SKM-1 treated with dmso at 0.1 percent for 144 hours (cell line): ENCODE measurements at regions not wholly inside any gene's neighbourhood (a gene's known extent, or its start where the extent isn't known, plus 50 kb on each side); places are given as distances from the start of the nearest gene placed in this dataset.
"Not testable (repeated sequence)": the region's sequence is repeated elsewhere in the genome, so short reads cannot be mapped to it uniquely, and the experiment has no call there.

Experiments used
- DNase-seq: peaks from one replicate; lab custom pipeline; 2025; ENCODE audit not compliant: unreplicated experiment; lab: John Stamatoyannopoulos, UW

DNA sequence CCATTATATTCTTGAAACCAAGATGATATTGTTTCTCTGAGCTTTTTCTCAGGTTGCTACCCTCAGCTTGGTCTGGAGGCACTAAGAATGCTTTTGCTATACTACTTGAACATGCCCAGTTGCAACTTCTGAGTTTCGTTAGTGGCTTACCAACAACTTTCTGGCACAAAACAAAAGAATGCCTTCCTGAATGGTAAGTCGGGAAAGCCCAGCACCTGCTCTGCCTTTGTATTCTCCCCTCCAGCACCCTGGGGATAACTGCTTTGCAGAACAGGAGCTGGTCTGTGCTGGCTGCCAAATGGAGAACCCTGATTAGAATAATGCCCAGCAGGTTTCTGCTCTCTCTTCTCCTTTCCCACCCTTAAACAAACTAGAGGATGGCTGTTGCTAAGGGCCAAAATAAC, 149.3 kb downstream of the TGFB2 start:
- DNase-seq: no peak

DNA sequence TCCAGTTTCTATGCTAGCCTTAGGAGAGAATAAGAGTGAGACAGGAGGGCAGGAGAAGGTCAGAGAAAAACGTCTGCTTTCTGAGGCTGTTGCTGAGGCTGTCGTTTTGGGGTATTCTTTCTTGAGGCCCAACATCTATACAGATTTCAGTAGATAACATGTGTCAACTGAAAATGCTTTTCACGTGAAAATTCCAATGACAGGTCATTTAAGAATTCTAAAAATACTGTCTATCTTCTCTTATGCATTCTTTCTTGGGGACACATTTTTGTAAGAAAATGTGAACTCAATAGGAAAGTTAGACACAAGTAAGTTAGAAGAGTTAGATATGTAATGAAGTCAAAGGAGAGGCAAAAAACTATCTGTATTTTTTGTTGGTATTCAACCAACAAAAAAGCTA, 150.8 kb downstream of the TGFB2 start:
- DNase-seq: no peak

GRCh38 chr1:218496561-218496960, 151.4 kb downstream of the TGFB2 start:
- no peak for DNase-seq

GRCh38 chr1:218498056-218498938, 153.2 kb downstream of the TGFB2 start:
- DNase-seq: no peak

- DNase-seq: no peak
These were observed 154.0 kb downstream of the TGFB2 start for GRCh38 chr1:218499011-218499691.

GRCh38 chr1:218499911-218500310, 154.8 kb downstream of the TGFB2 start:
- no peak for DNase-seq

GRCh38 chr1:218501161-218501560, 156.0 kb downstream of the TGFB2 start:
- DNase-seq: no peak

DNA sequence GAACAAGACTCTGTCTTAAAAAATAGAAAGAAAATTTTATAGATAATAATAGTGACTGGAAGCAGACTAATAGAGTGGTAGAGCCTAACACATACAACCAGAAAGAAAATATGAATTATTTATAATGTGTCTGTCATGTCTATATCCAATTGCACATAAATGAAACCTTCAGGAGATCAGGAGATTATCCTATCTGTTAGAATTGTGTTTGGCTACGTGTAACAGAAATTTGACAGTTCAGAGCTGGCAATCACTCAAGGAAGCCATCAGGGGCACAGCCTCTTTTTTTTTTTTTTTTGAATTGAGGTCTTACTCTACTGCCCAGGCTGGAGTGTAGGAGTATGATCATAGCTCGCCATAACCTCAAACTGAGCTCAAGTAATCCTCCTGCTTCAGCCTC, 157.2 kb downstream of the TGFB2 start:
- no peak for DNase-seq

DNA sequence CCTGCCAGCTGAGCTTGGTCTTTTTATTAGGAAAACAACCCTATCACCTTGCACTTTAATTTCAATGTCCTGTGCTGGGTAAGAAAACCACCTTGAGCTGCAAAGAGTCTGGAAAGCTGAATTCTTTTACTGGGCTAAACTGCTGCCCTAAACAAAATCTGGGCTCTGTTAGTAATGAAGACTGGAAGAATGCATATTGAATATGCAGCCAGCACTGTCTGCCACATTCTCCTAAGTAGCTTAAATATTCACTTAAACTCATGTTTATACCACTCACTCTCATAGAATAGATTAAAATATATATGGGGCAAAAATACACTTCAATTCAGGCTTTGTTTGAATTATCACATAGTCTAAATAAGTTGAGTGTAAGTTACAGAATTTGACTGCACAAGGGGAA, 158.0 kb downstream of the TGFB2 start:
- no peak for DNase-seq

GRCh38 chr1:218507355-218508002, 162.3 kb downstream of the TGFB2 start:
- no peak for DNase-seq

GRCh38 chr1:218510153-218510772, 165.1 kb downstream of the TGFB2 start:
- DNase-seq: no peak

DNA sequence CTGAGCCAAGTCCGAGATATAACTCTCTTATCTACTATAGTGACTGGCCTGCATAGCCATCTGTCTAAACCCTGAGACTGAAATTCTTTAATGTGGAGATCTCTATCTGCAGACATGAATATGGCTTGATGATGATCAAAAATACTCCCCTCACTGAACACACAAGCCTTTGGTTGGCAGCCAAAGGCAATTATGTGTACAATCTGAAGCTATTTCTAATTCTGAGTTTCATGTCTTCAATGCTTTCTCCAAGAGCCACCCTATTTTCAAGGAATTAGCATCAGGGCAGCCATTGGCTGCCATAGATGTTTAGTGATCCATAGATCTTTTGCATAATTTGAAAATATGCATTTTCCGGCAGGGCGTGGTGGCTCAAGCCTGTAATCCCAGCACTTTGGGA, 168.2 kb downstream of the TGFB2 start:
- DNase-seq: no peak

DNA sequence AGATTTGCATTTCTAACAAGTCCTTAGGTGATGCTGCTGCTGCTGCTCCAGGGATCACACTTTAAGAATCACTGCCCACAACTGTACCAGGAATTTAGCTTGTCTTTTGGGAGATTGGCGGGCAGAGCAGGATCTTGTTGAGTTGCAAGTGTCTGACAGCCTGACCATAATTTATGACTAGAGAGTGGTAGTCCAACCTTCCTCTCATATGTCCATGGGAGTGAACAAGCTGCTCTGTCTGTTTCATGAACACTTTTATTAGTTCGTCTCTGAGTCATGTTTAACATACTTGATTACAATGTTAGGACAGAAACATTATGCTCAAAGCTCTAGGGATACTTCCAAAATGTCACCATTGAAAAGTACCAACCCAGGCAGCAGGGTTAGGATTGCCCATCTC, 169.6 kb downstream of the TGFB2 start:
- no peak for DNase-seq

DNA sequence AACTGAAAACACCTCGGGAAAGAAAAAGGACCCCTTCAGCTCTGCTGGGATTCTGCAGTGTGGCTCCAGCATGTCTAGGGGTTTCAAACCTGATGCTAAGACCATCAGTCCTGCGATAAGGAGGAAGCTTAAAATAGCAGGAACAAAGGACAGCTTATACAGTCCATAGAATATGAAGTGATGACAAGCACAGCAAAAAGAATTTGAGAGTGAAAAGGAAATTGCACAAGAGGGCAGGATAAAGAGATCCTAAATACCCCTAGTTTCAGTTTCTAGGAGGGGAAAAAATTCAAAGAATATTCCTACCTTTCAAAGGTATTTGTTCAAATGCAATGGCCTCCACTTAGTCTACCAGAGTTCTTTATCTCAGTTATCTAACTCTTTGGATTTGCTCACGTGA, 171.4 kb downstream of the TGFB2 start:
- DNase-seq: no peak

DNA sequence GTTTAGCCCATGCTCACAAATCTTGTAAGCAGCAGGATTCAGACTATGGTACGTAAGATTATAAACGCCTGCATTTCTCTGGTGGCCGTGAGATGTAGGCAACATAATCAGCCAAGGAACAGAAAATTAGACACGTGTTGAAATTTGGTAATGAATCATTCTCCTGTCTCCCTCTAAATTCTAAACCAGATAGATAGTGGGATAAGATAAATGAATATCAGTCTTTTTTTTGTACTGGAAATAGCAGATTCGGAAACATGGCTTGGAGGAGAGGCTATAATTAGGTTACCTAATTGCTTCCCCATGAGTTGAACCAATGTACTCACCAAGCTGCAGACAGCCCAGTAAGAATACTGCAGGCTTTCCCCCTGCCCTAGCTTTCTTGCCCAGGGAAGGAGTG, 172.3 kb downstream of the TGFB2 start:
- DNase-seq: no peak

GRCh38 chr1:218518216-218518740, 173.1 kb downstream of the TGFB2 start:
- no peak for DNase-seq

DNA sequence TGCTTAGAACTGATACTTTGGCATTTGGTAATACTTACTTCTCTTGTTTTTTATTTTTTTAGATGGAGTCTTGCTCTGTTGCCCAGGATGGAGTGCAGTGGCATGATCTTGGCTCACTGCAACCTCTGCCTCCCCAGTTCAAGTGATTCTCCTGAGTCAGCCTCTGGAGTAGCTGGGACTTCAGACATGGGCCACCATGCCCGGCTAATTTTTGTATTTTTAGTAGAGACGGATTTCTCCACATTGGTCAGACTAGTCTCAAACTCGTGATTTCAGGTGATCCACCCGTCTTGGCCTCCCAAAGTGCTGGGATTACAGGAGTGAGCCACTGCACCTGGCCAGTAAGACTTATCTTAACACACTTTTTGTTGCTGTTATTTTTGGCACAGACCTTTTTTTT, 175.5 kb downstream of the TGFB2 start:
- not testable (repeated sequence) for DNase-seq

GRCh38 chr1:218521414-218522169, 176.5 kb downstream of the TGFB2 start:
- DNase-seq: peak; percentile 72

GRCh38 chr1:218524526-218524925, 179.4 kb downstream of the TGFB2 start:
- no peak for DNase-seq

DNA sequence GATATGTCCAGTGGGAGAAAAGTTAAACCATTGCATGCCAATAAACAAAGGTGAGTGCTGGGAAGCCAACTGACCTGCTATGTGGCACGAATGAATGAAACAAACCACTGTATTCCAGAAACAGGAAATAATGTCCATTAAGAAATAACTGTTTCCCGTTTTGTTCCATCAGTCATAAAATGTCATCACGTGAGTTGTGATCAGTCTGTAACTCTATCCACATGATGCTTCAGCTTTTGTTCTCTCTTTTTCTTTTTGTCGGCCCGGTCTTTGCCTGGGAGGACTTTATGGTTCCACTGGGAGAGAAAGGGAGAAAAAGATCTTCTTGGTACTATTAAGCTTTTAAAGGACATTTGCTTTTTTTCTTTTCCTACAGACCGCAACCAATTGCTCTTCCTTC, 179.9 kb downstream of the TGFB2 start:
- no peak for DNase-seq
